CD4-positive, CD25-positive, alpha-beta regulatory T cell (primary cell): ENCODE measurements at regions not wholly inside any gene's neighbourhood (a gene's known extent, or its start where the extent isn't known, plus 50 kb on each side); places are given as distances from the start of the nearest gene placed in this dataset.

Experiments
- ATAC-seq, 2 donors: fragments of 150-1000 bp; cut with Tn5 transposase; one replicate each; pipeline ENCODE4 v1.10.0; 2021; ENCODE audit warnings: low read depth in 2 of 2, moderate number of reproducible peaks in 2 of 2, moderate library complexity in 1 of 2
- DNase-seq, 3 donors: peaks; one replicate each; pipeline versions ENCODE4 v3.0.0 to v3.0.0-alpha.2; 2012 to 2022; ENCODE audit warnings: mixed read lengths in 1 of 3
- H3K27ac ChIP-seq: one replicate; pipeline ENCODE4 v1.7.0; 2013; ENCODE audit warnings: mild to moderate bottlenecking, low read length; ENCODE audit not compliant: insufficient read depth, poor library complexity, severe bottlenecking
- H3K27me3 ChIP-seq: one replicate; pipeline ENCODE4 v1.7.0; 2013; ENCODE audit warnings: low read length; ENCODE audit not compliant: control insufficient read depth, insufficient read depth
- H3K36me3 ChIP-seq: one replicate; pipeline ENCODE4 v1.7.0; 2013; ENCODE audit warnings: mild to moderate bottlenecking, low read length, moderate library complexity; ENCODE audit not compliant: control insufficient read depth, insufficient read depth
- H3K4me1 ChIP-seq: 2 replicates; pipeline ENCODE4 v1.7.0; 2013; ENCODE audit warnings: mild to moderate bottlenecking, low read length; ENCODE audit not compliant: insufficient read depth, control insufficient read depth, poor library complexity, severe bottlenecking
- H3K4me3 ChIP-seq: one replicate; pipeline ENCODE4 v1.7.0; 2013; ENCODE audit warnings: low read depth, mild to moderate bottlenecking, low read length, moderate library complexity
- H3K9me3 ChIP-seq, 2 experiments: 1 replicate in 1 of 2; 2 replicates in 1 of 2; pipeline ENCODE4 v1.7.0; 2013; ENCODE audit warnings: low read length in 2 of 2, mild to moderate bottlenecking in 1 of 2, moderate library complexity in 1 of 2; ENCODE audit not compliant: control insufficient read depth in 2 of 2
- H3K27ac Mint-ChIP-seq, 3 donors: one replicate each; pipeline ENCODE4 v1.8.0; 2020 to 2022; ENCODE audit warnings: mild to moderate bottlenecking in 3 of 3, mixed read lengths in 3 of 3, moderate library complexity in 2 of 3
- H3K27me3 Mint-ChIP-seq: one replicate; pipeline ENCODE4 v1.8.0; 2022; ENCODE audit warnings: mild to moderate bottlenecking, mixed read lengths
- H3K36me3 Mint-ChIP-seq: one replicate; pipeline ENCODE4 v1.8.0; 2020; ENCODE audit warnings: mixed read lengths
- H3K4me1 Mint-ChIP-seq, 4 donors: one replicate each; pipeline ENCODE4 v1.8.0; 2020 to 2022; ENCODE audit warnings: mixed read lengths in 4 of 4, mild to moderate bottlenecking in 1 of 4
- H3K4me3 Mint-ChIP-seq, 4 donors: one replicate each; pipeline ENCODE4 v1.8.0; 2020 to 2022; ENCODE audit warnings: mild to moderate bottlenecking in 4 of 4, mixed read lengths in 4 of 4, moderate library complexity in 3 of 4
- H3K9me3 Mint-ChIP-seq, 7 donors: one replicate each; pipeline ENCODE4 v1.8.0; 2020 to 2022; ENCODE audit warnings: mixed read lengths in 7 of 7, mild to moderate bottlenecking in 3 of 7, moderate library complexity in 2 of 7

DNA sequence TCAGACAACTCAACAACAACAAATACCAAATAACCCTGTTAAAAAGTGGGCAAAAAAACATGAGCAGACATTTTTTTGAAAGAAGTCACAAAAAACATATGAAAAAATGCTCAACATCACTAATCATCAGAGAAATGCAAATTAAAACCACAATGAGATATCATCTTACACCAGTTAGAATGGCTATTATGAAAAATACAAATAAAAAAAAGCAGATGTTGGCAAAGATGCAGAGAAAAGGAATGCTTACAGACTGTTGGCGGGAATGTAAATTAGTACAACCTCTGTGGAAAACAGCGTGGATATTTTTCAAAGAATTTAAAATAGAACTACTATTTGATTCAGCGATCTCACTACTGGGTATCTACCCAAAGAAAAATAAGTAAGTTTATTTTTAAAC is 114.0 kb downstream of the SLC38A4 start:
- H3K27ac ChIP-seq: no peak overlapping the region
- H3K27me3 ChIP-seq: peaks cover 5% of the 10 kb centered on the region
- DNase-seq (no peak), ATAC-seq (no peak)
- Mint-ChIP-seq H3K4me1 (no peaks in the 10 kb centered on the region), H3K4me3 (no peak overlapping the region), H3K9me3 (peaks cover 0 to 9% (median 8%) of the 10 kb centered on the region in 7 donors), H3K27me3 (peaks cover 4% of the 10 kb centered on the region), H3K36me3 (no peaks in the 10 kb centered on the region), H3K27ac (no peak overlapping the region)
- H3K4me3 ChIP-seq: no peak overlapping the region
- H3K9me3 ChIP-seq: no peaks in the 10 kb centered on the region
- H3K4me1 ChIP-seq: no peaks in the 10 kb centered on the region
- no peaks in the 10 kb centered on the region for H3K36me3 ChIP-seq

DNA sequence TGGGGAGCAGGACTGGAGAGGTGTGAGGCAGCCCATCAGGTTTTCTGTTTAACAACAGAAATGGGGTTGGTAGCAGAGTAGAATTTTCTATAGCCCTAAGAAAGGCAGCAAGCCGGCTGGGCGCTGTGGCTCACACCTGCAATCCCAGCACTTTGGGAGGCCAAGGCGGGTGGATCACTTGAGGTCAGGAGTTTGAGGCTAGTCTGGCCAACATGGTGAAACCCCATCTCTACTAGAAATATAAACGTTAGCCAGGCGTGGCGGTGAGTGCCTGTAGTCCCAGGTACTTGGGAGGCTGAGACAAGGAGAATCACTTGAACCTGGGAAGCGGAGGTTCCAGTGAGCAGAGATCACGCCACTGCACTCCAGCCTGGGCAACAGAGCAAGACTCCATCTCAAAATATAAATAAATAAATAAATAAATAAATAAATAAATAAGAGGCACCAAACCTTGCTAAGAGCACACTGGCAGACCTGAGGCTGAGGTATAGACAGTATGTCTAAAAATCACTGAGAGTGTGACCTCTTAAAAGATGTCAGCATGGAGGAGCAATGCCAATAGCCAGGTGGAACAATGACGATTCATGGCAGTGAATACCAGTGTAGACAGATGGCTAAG is 115.6 kb downstream of the SLC38A4 start:
- peaks cover 0 to 9% (median 6%) of the 10 kb centered on the region in 7 donors for H3K9me3 Mint-ChIP-seq
- Histone ChIP-seq H3K4me3 (no peak overlapping the region), H3K27ac (no peak overlapping the region), H3K9me3 (no peaks in the 10 kb centered on the region), H3K27me3 (peaks cover 5% of the 10 kb centered on the region), H3K36me3 (no peaks in the 10 kb centered on the region), H3K4me1 (no peaks in the 10 kb centered on the region)
- DNase-seq (no peak), ATAC-seq (no peak)
- H3K27ac Mint-ChIP-seq: no peak overlapping the region
- H3K36me3 Mint-ChIP-seq: no peaks in the 10 kb centered on the region
- peaks cover 4% of the 10 kb centered on the region for H3K27me3 Mint-ChIP-seq
- no peak overlapping the region for H3K4me3 Mint-ChIP-seq
- H3K4me1 Mint-ChIP-seq: no peaks in the 10 kb centered on the region

DNA sequence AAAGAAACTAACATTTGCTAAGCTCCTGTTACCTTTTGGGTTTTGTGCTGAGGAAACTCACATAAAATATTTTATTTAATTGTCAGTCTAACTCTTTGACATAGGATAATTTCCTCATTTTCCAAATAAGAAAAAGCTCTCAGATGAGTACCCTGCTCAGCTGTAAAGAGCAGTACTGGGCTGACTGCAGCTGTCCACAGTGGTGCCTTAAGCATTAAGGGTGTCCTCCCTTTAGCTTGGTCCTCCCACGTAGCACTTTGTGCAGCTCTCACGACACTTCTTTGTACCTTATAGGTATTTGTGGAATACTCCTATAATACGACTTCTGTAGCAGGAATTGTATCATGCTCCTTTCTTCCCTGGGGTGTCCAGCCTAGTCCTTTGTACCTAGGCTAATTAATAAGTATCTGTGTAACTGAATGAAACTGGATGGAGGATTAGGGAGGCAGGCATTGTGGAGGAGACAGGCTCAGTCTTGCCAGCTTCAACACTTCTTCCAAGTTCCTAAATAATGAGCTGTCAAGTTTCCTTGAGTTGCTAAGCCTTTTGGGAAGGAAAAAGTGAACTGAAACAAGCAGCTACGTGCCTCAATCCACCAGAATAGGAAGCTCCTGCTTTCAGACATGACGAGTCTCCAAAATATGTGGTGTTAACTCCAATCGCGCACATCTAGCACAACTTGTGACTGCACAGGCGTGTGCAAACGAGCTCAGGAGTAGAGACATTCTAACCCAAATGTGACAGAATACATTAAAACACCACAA is 123.0 kb downstream of the SLC38A4 start:
- H3K9me3 ChIP-seq: peaks cover 8 to 9% of the 10 kb centered on the region in 2 experiments
- no peak overlapping the region for H3K27ac ChIP-seq
- H3K9me3 Mint-ChIP-seq: peaks cover 2 to 7% (median 5%) of the 10 kb centered on the region in 7 donors
- no peak overlapping the region for H3K4me3 ChIP-seq
- no peak for ATAC-seq
- H3K4me1 ChIP-seq: no peaks in the 10 kb centered on the region
- no peak overlapping the region for H3K4me3 Mint-ChIP-seq
- H3K36me3 ChIP-seq: no peaks in the 10 kb centered on the region
- no peaks in the 10 kb centered on the region for H3K4me1 Mint-ChIP-seq
- DNase-seq: no peak
- H3K36me3 Mint-ChIP-seq: no peaks in the 10 kb centered on the region
- H3K27me3 ChIP-seq: peaks cover 8% of the 10 kb centered on the region
- no peak overlapping the region for H3K27ac Mint-ChIP-seq
- H3K27me3 Mint-ChIP-seq: no peaks in the 10 kb centered on the region

DNA sequence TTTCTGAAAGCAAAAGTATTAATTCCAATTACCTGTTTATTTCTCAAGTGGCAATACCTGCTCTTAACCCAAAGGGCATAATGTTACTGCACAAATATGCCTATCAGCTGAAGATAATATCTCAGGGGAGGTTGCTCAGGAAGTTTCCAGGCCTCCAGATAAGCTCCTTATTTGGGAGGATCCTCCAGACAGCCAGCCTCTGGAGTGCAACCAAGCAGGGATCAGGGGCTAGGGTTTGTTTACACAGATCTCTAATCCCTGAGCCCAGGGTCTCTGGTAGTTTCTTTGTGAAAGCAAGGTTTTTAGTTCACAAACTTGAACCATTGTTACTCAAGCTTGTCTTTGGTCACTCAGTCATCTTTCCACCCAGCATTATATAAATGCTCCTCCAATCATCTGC is 124.4 kb downstream of the SLC38A4 start:
- Histone ChIP-seq H3K9me3 (peaks cover 9 to 11% of the 10 kb centered on the region in 2 experiments), H3K27ac (no peak overlapping the region), H3K27me3 (peaks cover 8% of the 10 kb centered on the region), H3K36me3 (no peaks in the 10 kb centered on the region), H3K4me3 (no peak overlapping the region), H3K4me1 (no peaks in the 10 kb centered on the region)
- H3K4me1 Mint-ChIP-seq: no peaks in the 10 kb centered on the region
- ATAC-seq: no peak
- H3K36me3 Mint-ChIP-seq: no peaks in the 10 kb centered on the region
- no peak overlapping the region for H3K27ac Mint-ChIP-seq
- H3K9me3 Mint-ChIP-seq: peaks cover 0 to 13% (median 2%) of the 10 kb centered on the region in 7 donors
- no peaks in the 10 kb centered on the region for H3K27me3 Mint-ChIP-seq
- H3K4me3 Mint-ChIP-seq: no peak overlapping the region
- DNase-seq: no peak

DNA sequence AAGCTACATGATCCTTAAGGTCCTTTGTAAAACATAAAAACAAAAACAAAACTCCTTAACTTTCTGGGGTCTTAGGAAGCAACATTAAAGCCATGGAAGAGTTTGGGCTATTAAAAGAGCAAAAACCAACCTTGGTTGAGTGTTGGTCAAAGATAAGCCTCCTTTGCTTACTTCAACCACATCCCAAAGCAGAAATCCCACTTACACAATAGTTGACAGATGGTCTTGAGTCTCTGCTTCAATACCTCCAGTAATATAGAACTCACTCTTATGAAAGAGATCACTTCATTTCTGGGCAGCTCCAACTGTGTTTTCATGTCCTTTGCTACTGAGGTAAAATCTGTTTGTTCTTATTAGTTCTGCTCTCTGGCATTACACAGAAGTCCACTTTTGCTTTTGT is 125.8 kb downstream of the SLC38A4 start:
- peaks cover 9 to 11% of the 10 kb centered on the region in 2 experiments for H3K9me3 ChIP-seq
- Mint-ChIP-seq H3K27me3 (no peaks in the 10 kb centered on the region), H3K36me3 (no peaks in the 10 kb centered on the region), H3K9me3 (peaks cover 0 to 13% (median 2%) of the 10 kb centered on the region in 7 donors), H3K4me1 (no peaks in the 10 kb centered on the region), H3K4me3 (no peak overlapping the region), H3K27ac (no peak overlapping the region)
- H3K27ac ChIP-seq: no peak overlapping the region
- no peaks in the 10 kb centered on the region for H3K36me3 ChIP-seq
- ATAC-seq (no peak), DNase-seq (no peak)
- H3K4me1 ChIP-seq: no peaks in the 10 kb centered on the region
- peaks cover 8% of the 10 kb centered on the region for H3K27me3 ChIP-seq
- no peak overlapping the region for H3K4me3 ChIP-seq

DNA sequence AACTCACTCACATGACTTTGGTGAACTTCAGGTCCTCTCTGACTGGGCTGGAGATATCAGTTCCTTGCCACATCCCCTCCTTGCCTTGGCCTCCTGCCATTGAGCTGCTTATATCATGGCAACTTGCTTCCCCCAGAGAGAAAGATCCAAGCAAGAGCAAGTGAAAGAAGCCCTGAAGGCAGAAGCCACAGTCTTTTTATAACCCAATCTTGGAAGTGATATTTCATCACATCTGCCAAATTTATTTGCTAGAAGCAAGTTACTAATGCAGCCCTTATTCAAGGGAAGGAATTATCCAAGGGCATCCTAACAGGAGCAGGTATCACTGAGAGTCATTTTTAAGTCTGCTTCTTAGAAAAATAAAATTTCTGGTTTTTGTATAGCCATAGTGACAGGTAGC is 127.8 kb downstream of the SLC38A4 start:
- Histone ChIP-seq H3K27me3 (peaks cover 7% of the 10 kb centered on the region), H3K9me3 (peaks cover 9 to 11% of the 10 kb centered on the region in 2 experiments), H3K27ac (no peak overlapping the region), H3K36me3 (no peaks in the 10 kb centered on the region), H3K4me1 (no peaks in the 10 kb centered on the region), H3K4me3 (no peak overlapping the region)
- ATAC-seq (no peak), DNase-seq (no peak)
- Mint-ChIP-seq H3K4me3 (no peak overlapping the region), H3K4me1 (no peaks in the 10 kb centered on the region), H3K27me3 (no peaks in the 10 kb centered on the region), H3K27ac (no peak overlapping the region), H3K36me3 (no peaks in the 10 kb centered on the region), H3K9me3 (peaks cover 0 to 13% (median 2%) of the 10 kb centered on the region in 7 donors)

DNA sequence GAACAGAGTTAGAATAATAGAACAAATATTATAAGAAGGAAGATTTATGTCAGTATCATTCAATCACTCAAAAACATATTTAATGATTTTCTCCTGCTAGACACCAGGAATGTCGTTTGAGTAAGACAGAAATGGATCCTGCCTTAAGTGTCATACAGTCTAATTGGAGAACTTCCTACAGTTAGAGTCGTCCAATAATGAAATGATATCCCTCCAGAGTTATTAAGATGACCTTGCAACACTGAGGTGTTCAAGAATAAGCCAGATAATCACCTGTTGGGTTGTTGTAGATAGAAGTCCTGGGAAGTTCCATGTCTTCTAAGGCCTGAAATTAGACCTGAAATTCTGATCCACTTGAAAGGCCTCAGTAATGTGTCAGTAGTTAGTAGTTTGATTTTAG is 132.3 kb downstream of the SLC38A4 start:
- H3K27ac Mint-ChIP-seq: no peak overlapping the region
- Histone ChIP-seq H3K4me1 (no peaks in the 10 kb centered on the region), H3K36me3 (no peaks in the 10 kb centered on the region), H3K4me3 (no peak overlapping the region), H3K9me3 (peaks cover 7 to 9% of the 10 kb centered on the region in 2 experiments), H3K27ac (no peak overlapping the region), H3K27me3 (peaks cover 4% of the 10 kb centered on the region)
- no peaks in the 10 kb centered on the region for H3K4me1 Mint-ChIP-seq
- no peak overlapping the region for H3K4me3 Mint-ChIP-seq
- ATAC-seq (no peak), DNase-seq (no peak)
- H3K36me3 Mint-ChIP-seq: no peaks in the 10 kb centered on the region
- peaks cover 0 to 10% (median 2%) of the 10 kb centered on the region in 7 donors for H3K9me3 Mint-ChIP-seq
- peaks cover 4% of the 10 kb centered on the region for H3K27me3 Mint-ChIP-seq

DNA sequence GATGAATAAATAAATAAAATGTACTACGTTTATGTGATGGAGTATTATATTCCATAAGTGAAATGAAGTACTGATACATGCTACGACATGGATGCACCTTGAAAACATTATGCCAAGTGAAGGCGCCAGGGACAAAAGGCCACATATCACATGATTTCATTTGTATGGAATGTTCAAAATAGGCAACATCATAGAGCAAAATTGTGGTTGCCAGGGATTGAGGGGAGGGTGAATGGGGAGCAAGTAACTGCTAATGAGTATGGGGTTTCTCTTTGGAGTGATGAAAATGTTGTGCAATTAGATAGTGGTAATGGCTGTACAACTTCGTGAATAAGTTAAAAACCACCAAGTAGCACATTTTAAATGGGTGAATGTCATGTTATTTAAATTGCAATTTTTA is 132.8 kb downstream of the SLC38A4 start:
- Histone ChIP-seq H3K27ac (no peak overlapping the region), H3K27me3 (peaks cover 1% of the 10 kb centered on the region), H3K4me1 (no peaks in the 10 kb centered on the region), H3K9me3 (peaks cover 3 to 5% of the 10 kb centered on the region in 2 experiments), H3K36me3 (no peaks in the 10 kb centered on the region), H3K4me3 (no peak overlapping the region)
- no peaks in the 10 kb centered on the region for H3K36me3 Mint-ChIP-seq
- no peak overlapping the region for H3K27ac Mint-ChIP-seq
- H3K4me3 Mint-ChIP-seq: no peak overlapping the region
- peaks cover 0 to 8% (median 2%) of the 10 kb centered on the region in 7 donors for H3K9me3 Mint-ChIP-seq
- no peaks in the 10 kb centered on the region for H3K4me1 Mint-ChIP-seq
- ATAC-seq: no peak
- no peak for DNase-seq
- H3K27me3 Mint-ChIP-seq: peaks cover 4% of the 10 kb centered on the region
